Left forelimb (tissue), 1 donor: ENCODE measurements at regions not wholly inside any gene's neighbourhood (a gene's known extent, or its start where the extent isn't known, plus 50 kb on each side); places are given as distances from the start of the nearest gene placed in this dataset.

ENCODE experiments used
- DNase-seq: peaks from one replicate; pipeline ENCODE4 v3.0.0-alpha.2; 2018; ENCODE audit warnings: low spot score

DNA sequence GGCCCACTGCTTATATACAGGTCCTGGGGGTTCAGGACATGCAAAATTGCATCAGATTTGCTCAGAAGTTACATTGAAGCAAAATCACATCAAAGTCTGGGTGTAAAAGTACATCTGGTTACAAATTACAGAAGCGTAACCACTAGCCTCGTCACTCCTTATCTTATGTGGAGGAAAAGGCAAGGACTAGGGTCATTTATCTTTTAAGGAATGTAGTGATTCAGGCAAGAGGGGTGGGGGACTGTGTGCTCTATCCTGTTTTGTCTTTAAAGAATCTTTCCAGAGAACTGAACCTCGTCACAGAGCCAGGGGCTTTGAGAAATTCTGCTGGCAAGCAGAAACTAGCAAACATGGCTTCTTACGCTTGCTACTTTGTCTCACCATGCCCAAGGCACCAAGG lies 61.1 kb upstream of the RAB4A start:
- no peak for DNase-seq

DNA sequence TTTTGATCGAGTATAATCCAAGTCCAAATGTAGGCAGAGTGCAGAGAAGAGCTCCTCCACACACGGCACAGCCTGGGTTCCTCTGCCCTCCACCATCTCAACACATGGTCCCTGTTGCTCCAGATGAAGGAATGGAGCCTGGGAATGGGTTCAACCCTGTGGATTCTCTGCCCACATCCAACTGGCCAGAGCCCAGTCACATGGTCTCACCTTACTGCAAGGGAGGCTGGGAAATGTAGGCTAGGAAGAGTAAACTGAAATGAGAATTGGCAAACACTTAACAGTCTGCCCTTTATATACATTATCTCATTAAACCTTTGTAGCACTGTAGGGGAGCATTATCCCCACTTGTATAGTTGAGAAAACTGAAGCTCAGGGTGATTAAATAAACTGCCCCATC lies 60.1 kb upstream of the RAB4A start:
- no peak for DNase-seq

DNA sequence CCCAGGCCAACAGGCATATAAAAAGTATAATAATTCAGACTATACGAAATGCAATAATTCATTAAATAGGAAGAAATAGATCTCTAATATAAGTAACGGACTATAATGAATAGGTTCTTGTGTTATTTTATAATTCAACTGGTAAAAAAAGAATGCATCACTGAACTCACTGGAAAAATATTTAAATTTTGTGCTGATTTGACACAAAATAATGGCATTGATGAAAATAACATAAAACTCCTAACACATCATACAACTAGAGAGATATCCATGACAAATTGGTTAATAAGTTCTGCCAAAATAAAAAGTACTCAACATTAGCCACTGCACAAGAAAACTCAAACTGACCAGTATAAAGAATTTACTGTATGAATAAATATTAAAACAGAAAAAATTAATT lies 57.1 kb upstream of the RAB4A start:
- no peak for DNase-seq

DNA sequence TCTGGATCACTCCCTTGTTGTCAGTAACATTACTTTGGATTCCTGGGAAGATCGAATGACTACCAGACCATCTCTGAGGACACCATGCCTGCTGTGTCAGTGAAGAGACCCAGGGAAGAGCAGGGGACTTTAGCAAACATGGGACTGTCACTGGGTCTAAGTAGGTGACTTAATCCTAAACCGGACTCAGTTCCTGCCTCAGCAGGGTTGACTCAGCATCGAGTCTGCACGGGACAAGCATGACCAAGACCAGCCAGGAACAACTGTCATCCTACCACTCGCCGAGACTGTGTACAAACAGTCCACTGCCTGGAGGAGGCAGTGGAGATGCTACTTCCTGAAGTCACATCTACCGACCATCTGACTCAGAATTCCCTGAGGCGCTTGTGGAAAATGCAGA lies 53.2 kb upstream of the RAB4A start:
- DNase-seq: no peak

DNA sequence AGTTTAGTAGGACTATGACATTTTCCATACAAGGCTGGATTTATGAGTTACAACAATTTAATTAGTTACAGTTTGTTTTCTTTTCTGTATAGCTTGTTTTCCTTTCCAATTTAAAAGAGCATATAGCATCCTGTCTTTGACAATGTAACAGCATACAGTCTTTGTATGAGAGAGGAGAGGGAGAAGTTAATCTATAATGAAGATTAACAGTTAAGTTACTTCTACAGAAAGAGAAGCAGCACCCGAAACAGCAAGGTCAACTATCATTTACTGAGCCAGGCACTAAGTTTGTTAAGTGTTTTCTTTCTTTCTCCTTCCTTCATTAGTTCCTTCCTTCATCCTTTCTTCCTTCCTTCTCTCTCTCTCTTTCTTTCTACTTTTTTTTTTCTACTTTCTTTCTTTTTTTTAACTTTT lies 52.3 kb upstream of the RAB4A start:
- no peak for DNase-seq

DNA sequence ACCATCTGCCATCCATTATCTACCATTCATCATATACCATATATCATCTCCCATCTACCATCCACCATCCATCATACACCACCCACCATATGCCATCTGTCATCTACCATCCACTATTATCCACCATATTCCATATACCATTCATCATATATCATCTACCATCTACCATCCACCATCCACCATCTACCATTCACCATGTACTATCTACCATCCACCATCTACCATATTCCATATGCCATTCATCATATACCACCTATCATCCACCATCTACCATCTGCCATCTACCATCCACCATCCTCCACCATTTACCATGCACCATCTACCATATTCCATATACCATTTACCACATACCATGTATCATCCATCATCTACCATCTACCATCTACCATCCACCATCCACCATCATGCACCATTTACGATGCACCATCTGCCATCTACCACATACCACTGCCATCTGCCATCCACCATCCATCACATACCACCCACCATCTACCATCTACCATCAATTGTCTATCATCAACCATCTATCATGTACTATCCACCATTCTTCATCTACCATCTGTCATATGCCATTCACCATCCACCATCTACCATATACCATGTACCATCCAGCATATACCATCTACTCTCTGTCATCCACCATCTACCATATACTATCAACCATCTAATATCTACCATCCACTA lies 50.6 kb upstream of the RAB4A start:
- DNase-seq: no peak

DNA sequence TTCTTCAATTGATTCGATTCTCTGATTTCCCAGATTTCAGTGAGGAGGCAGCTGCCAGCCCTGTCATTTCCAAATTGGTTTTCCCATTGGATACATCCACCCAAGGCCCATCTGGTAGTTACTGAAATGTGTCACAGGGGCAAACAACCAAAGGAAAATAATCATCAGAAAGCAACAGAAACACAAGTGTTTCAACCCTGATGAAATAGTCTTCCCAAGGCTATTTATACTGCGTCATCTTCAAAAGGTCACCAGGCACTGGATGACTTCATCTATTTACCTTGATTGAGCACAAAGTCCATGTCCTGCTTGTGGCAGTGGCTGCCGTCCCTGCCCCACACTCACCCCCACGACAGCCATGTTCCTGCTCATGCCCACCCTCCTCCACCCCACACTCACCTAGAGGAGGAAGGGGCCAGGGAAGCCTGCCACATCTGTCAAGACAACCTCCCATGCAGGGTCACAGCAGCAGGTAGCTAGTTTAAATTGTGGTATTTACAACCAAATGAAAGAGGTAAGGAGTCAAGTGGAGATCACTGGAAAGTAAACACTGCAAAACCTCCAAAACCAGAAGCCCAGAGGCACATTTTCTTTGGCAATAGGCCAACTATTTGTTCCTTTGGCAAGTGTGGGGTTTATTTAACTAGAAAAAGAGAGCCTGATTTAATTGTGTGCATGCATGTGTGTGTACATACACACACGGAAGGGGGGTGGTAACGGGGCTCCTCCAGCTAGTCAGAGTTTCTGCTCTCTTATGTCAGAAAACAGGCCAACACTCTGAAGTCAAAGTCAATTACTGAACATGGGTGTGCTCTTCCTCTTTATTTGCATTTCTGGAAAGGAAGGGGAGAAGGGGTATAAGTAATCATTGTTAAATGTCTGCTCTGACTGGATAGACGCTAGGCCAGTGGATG lies 49.5 kb upstream of the RAB4A start:
- no peak for DNase-seq
